T-helper 1 cell treated with Interleukin-12 subunit alpha and Interleukin-12 subunit beta and Interleukin-4 antibody, amounts not matched to agents 30 ng/mL and 1 ng/mL, for 36 hours (primary cell): ENCODE measurements at regions not wholly inside any gene's neighbourhood (a gene's known extent, or its start where the extent isn't known, plus 50 kb on each side); places are given as distances from the start of the nearest gene placed in this dataset.
"Not testable (repeated sequence)": the region's sequence is repeated elsewhere in the genome, so short reads cannot be mapped to it uniquely, and the experiment has no call there.

Experiments used
- intact Hi-C: fragments of 100-400 bp; cut with micrococcal nuclease; formaldehyde crosslinking; loops from one replicate; pipeline ENCODE4 v1.15.1; 2024

DNA sequence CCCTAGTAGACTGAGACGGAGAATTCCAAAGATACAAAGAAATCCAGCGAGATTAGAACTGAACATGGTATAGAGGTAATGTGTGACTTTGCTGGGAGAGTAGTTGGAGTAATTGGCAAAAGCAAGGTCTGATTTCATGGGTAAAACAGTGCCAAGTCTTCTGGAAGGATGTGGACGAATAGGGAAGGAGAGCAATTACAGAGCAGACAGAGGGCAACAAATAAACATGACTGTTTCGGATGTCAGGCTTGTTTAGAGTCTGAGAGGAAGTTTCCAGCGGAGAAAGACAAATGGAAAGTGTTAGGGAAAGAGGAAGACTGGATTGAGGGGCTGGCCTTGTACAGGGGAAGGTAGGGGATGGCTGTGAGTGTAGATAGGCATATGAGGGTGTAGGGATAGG, 190.4 kb upstream of the ADRA1D start:
- intact Hi-C loops: no loop called here

DNA sequence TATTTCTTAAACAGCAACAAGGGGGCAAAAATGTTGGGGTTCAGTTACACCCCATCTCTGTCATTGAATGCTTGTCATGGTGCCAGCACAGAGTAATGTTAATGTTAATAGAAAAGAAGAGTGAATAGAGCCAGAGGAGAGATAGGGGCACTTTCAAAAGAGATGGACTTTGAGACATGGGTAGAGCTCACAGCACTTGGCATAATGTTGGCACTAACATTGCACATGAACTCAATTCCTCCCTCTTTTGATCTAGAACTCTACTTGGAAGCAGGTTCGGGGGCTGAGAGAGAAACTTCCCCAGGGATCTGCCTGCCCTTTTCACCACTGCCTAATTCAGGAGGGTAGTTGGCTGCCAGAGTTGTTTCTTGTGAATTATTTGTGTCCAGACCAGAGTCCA, 188.0 kb upstream of the ADRA1D start:
- intact Hi-C loops: no loop called here

DNA sequence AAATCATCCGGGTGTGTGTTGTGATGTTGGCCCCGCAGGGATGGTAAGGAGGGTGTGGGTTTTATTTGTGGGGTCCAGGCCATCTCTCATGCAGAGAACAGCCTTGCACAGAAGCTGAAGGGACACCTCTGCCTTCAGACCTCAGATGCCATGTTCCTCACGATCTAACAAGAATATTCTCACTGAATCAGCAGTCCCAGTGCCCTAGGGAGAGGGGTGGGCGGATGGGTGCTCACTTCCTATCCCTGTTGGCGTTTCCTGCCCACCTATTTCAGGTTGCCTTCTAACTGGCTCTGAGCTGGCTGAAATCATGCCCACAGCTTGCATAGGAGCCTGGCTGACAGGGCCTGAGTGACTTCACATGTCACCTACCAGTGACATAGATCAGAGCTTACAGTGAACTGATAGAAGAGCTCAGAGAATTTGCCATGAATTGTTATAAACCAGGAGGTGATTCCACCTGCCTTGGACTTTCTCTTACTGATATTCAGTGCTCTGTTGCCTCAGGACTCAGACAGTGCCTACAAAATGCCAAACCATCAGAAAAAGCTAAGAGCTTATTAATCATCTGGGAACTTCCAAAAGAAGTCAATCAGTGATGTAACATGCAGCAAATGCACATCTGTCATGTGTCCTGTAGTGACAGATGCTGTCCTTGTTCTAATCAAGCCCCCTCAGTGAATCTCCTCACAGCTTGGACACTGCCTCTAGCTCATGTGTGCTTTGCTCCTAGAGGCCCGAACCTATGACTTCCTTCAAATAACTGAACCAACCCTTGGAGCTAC, 186.8 kb upstream of the ADRA1D start:
- intact Hi-C loops: no loop called here

DNA sequence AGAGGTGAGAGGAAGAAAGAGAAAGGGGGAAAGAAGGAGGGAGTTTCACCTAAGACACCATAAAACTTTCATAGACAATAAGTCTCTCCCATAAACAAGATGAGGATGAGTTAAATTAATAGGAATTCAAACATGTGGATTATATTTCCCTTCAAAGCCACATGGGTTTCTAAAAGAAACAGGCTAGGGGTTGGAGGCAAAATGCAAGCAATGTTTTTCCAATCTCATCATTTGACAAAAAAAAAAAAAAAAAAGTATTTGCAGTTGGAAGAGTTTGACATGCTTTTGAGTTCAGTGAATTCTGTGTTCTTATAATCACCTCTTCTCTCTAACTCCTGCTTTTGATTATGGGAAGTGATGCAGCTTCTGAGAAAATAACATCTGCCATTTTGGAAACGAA, 186.1 kb upstream of the ADRA1D start:
- intact Hi-C loops: no loop called here

DNA sequence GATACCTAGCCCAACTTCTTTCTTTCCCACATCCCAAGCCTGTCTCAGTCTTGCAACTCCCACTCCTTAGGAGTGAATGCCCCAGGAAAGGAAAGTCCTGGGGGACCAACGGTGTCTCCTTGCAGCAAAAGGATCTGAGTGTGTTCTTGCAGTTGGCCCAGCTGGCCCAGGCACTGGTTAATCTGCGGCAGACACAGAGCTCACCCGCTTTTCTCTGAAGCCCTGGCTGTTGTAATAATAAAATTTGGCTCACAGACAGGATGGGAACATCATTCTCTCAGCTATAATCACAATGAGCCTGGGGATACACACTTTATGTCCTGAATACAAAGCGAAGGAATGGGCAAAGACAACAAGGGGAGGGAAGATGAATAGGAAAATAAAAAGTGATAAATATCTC, 185.6 kb upstream of the ADRA1D start:
- intact Hi-C loops: no loop called here

DNA sequence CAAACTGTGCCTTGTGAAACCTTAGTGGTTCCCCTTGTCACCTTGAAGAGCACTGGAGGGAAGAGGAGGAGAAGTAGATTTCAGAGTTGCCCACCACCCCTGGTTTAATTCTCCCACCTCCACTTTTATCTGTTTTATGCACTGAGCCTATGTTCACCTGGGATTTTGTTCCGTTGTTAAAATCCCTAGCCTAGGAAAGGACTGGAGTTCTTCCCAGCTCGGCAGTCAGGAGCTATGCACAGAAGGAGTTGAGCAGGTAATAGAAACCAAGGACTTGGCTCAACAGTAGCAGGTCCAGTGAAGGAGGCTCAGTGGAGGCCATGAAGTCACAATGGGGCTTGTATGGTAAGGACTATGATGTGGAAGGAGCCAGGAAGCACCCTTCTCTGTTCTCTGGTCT, 182.4 kb upstream of the ADRA1D start:
- intact Hi-C loops: no loop called here

DNA sequence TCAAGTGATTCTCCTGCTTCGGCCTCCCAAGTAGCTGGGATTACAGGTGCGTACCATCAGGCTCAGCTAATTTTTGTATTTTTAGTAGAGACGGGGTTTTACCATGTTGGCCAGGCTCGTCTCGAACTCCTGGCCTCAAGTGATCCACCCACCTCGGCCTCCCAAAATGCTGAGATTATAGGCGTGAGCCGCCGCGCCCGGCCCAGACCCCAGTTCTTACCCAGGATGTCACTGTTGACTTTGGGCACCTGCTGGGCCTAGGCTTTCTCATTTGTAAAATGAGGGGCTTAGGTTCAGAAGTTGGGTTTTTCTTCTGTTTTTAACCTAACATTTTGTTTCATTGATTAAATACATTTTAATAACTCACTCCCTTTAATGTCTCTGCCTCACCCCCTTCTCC, 181.7 kb upstream of the ADRA1D start:
- intact Hi-C loops: not testable (repeated sequence)

DNA sequence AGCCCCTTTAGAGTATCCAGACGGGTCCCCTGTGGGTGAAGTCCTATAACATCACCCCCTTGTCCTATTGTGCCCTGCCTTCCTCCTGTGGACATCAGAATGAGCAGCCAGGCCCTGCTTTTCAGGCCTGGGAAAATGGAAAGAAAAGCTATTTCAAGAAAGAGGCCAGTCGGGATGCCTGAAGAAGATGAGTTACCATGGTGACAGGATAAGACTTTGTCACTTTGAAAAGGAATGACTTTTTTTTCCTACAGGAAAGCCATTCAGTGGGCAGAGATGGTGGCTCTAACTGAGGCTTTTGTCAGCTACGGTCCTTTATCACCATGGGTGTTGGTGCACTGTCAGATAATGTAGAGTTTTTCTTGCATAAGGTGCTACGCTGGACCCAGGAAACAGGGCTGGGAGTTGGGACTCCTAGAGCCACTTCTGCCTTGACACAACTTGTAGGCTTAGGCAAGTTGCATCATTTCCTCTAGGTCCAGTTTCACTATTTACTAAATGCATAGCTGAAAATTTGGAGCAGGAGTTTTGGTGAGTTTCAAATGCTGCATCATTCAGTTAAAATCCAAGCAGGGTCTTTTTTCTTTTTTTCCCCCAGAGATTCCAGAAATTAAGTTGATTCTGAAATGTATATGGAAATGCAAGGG, 179.0 kb upstream of the ADRA1D start:
- intact Hi-C loops: no loop called here

DNA sequence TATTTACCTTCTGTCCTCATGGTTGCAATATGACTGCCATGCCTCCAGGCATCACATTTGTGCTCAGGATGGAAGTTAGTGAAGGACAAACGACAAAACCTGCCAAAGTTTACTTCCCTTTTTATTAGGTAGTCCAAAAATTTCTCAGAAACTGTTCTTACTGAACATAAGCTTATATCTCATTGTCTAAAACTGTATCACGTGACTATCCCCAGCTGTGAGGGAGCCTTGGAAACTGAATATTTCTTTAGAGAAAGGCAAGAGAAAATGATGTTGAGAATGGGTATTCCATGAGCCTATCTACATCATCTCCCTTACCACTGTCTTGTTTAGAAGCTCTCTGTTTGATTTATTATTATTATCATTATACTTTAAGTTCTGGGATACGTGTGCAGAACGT, 169.1 kb upstream of the ADRA1D start:
- intact Hi-C loops: no loop called here

DNA sequence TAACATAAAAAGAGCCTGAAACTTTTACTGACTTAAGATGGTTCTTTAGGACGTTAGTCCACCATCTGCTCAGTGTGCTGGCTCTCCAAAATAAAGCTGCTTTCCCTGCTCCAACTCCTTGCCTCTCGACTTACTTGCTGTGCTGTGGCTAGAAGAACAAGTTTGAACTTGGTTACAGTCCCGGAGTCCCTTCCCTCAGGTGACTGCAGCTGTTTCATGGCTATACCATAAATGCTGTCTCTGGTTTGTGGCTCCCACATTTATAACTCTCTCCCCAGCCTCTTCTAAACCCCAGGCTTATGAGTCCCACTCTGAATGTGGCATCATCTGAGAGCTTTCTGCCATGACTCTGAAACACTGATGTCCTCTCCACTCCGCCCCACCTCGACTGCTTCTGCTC, 166.2 kb upstream of the ADRA1D start:
- intact Hi-C loops: no loop called here

DNA sequence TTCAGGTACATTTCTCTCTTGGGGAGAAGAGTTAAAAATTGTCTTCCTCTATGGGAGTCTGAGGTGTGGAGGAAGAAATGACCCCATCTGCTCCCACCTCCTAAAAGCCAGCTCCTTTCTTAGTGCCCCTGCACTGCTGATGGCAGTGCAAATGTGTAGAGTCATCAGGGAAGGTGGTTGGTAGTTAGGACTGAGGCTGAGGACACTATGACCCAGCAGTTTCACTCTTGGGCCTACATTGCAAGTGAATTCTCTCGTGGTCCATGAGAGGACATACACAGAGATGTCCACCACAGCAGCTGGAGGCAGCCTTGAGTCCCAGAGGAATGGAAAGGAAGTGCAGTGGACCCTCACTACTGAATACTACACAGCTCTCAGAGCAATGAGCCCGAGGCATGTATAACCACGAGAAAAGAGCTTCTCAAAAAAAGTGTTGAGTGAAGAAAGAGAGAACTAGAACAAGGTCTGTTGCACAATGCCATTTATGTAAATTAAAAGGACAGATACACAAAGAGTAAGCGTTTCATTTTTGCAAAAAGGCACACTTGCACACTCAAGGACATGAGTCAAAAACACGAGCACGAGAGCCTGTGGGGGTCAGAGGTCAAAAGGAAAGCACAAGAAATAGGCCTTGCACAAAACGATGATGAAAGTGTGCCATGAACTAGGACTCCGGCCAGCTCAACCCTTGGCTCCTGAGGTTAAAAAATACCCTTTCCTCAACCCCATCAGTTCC, 164.4 kb upstream of the ADRA1D start:
- intact Hi-C loops: no loop called here

DNA sequence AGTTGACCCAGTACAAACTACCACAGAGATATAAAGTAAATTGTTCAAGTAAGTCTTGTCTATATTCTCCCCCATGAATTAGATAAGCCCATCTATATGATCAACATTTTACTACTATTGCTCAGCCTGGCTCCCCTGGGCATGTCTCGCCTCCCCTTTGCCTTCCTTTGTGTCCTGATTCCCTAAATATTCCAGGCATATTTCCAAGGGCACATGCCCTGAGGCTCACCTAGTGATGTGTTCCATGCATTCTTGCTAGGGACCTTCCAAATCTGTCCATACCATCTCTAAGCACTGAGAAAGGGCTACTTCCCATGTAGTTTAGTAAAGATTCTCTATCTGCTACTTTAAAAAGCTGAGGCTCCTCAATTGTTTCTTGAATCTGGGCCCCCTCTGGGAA, 163.1 kb upstream of the ADRA1D start:
- intact Hi-C loops: no loop called here

DNA sequence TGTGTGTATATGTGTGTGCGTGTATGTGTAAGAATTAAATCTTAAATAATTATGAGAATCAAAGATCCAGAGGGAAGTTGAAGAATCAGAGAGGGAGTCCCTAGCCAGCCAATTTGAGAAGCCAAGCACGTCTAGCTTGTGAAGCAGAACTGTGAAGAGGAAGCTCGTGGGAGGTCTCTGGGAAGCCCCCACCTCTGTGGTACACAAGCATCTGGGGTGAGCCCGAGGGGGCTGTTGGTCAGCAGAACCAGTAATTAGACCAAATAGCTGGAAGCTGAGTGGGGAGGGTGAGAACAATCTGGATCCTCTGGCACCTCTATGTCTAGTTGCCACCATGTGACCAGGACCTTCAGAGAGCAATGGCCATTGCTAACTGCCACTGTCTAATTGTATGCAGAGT, 162.7 kb upstream of the ADRA1D start:
- intact Hi-C loops: no loop called here

DNA sequence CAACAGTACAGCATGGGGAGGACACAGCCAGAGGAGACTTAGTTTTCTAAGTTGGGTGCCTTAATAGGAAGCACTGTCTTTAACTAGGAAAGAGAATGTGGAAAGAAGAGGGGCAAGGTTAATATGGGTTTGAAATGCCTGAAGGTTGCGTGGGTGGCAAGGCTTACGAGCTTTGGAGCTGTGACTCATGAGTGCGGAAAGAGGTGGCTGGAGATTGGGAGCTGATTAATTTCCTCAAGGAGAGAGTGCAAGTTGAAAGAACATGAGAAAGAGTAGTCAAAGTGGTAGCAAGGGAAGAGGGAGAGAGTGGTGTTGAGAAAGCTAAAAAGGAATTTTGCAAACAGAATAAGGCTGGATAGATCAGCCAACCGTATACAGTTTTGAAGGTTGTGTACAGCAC, 157.5 kb upstream of the ADRA1D start:
- intact Hi-C loops: no loop called here

DNA sequence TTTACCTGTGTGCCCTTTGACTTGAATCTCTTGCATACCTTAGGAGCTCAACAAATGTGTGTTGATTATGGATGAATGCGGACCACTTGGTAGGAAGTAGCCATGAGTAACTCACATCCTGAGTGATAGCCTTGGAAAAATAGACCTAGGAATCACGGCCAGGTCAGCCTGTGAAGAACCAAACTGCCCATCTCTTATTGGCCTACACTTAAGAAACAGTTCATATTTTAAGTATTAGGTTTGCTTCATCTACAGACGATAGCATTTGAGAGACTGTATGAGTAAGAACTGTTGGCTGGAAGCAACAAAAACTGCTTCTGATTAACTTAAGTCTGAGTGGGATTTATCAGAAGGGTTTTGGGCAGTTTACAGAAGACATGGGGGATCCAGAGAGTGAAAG, 152.5 kb upstream of the ADRA1D start:
- intact Hi-C loops: no loop called here

DNA sequence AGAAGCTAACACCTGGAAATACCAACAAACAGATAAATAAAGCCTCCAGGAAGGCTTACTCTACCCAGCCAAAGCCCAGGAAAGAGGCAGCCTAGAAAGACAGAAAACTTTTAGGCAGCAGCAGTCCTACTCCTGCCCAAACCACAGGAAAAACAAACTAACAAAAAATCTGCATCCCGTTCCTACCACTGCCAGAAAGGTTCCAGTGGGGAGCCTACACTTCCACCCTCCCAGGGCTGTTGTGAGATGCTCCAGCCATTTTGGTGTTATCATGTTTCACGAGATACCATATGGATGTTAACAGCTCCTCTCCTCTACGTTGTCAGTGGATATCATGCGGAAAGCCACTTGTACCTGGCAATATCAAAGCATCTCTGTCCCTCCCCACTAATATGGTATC, 135.9 kb upstream of the ADRA1D start:
- intact Hi-C loops: no loop called here

DNA sequence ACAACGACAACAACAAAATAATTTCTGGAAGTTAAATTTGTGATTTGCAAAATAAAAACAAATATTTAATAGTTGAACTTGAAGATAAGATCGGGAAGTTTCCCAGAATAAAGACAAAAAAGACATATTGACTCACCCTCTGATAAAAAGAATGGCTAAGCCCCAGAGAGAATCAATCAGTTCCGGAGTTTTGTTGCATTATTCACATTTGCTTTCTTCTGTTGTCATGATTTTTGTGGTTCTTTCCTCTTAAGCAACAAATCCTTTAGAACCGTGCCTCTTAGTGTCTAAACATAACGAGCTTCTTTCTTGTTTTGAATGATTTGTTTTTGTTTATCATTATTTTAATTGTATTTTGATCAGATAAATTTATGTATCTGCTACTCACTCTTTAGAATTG, 134.9 kb upstream of the ADRA1D start:
- intact Hi-C loops: no loop called here

DNA sequence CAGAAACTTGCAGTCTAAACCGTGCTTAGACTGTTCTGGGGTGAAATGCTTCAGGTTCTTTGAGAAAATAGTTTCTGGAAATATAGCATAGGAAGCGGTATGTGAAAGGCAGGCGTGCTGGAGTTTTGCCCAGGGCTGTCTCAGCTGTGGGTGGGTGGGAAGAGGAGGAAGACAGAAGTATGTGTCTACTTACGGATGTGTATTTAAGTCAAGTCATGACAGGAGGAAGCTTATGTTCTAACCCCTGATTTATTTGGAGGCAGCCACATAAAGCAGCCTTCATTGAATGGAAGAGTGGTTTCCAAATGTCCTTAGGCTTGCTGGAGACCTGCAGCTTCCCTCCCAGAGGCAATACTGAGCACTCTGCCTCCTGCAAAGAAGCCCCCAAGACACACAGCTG, 126.8 kb upstream of the ADRA1D start:
- intact Hi-C loops: no loop called here

DNA sequence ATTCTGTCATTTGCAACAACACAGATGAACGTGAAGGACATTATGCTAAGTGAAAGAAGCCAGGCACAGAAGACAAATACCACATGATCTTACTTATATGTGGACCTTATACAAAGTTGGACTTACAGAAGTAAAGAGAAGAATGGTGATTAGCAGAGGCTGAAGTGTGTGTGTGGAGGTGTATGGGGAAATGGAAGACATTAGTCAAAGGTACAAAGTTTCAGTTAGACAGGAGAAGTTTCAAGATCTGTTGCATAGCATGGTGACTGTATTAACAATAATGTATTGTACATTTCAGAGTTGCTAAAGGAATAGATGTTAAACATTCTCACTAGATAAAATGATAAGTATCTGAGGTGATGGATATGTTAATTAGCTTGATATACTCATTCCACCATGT, 124.4 kb upstream of the ADRA1D start:
- intact Hi-C loops: no loop called here

DNA sequence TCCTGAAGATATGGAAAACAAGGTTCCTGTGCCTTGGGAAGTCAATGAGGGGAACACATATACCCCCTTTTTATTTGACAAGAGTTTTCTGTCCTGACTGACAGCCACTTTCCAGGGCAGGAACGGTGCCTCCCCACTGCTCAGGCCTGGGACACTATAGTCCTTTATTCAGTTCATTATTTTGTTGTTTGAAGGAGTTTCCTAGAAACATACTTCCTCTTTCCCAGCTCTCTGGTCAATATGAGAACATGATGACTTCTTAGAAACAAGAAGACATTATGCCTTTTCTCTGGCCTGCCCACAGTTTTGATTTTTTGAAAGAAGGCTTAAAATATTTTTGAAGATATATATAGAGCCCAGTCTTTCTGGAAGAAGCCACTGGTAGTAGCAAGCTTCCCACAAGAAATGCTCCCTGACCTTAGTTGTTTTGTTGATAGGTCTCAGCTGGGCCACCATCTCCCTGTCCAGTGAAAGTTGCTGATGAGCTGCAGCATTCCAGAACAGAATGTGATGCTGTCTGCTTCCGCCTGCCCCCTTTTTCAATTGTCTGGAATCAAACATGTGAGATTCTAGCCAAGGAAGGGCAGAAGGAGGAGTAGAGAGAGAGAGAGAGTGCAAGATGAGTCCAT, 122.7 kb upstream of the ADRA1D start:
- intact Hi-C loops: no loop called here

DNA sequence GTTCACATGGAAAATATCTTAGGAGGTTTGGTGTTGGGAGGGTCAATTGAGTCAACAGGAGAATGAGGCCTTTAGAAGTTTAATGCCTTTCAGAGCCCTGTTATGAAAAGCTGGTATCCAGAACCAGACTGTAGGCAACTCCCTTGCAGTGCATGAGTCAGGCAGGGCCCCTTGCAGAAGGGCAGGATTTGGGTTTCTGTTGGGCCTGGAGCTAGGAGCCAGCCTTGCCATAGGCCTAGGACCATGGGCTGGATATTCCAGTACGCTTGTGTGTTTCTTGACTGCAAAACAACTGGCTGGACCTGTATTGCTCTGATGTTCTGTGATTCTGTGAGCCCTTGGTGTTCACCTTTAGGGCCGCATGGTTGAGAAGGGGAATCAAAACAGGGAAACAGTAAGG, 121.8 kb upstream of the ADRA1D start:
- intact Hi-C loops: no loop called here

DNA sequence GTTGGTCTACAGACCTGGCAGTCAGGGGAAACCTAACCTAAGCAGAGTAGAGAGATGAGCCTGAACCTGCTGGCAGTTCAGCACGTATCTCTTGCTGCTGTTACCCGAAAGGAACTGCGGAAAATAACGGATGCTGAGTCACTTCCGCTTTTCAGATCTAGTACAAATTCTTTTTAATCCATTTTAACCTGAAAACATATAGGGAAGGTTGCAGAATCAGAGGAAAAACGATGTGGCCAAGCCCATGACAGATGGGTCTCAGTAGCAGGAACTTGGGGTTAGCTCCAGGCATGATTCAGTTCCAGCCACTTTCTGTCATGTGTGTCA, 120.7 kb upstream of the ADRA1D start:
- intact Hi-C loops: no loop called here
